Fibroblast of lung (primary cell): ENCODE measurements at regions not wholly inside any gene's neighbourhood (a gene's known extent, or its start where the extent isn't known, plus 50 kb on each side); places are given as distances from the start of the nearest gene placed in this dataset.

Experiments used
- DNase-seq, 2 donors: peaks; one replicate each; pipeline versions ENCODE4 v3.0.0 to v3.0.0-alpha.2; 2010; ENCODE audit warnings: low read depth in 2 of 2
- H2AFZ ChIP-seq: 2 replicates; pipeline ENCODE4 v1.5.1; 2012; ENCODE audit warnings: low read length, control low read depth, inconsistent platforms
- H3K27ac ChIP-seq: 2 replicates; pipeline ENCODE4 v1.5.1; 2011; ENCODE audit warnings: low read length, control low read depth; ENCODE audit not compliant: insufficient read depth
- H3K27me3 ChIP-seq: 2 replicates; pipeline ENCODE4 v1.5.1; 2011; ENCODE audit warnings: mild to moderate bottlenecking, low read length; ENCODE audit not compliant: control insufficient read depth, insufficient read depth
- H3K36me3 ChIP-seq: 2 replicates; pipeline ENCODE4 v1.5.1; 2011; ENCODE audit warnings: low read length; ENCODE audit not compliant: control insufficient read depth, insufficient read depth
- H3K4me1 ChIP-seq: 2 replicates; pipeline ENCODE4 v1.5.1; 2011; ENCODE audit warnings: low read length; ENCODE audit not compliant: control insufficient read depth, insufficient read depth; ENCODE audit errors: extremely low read depth
- H3K4me2 ChIP-seq: 2 replicates; pipeline ENCODE4 v1.5.1; 2011; ENCODE audit warnings: low read length, control low read depth; ENCODE audit not compliant: insufficient read depth; ENCODE audit errors: extremely low read depth
- H3K4me3 ChIP-seq, 4 experiments: fragments of 200-600 bp in 1 of 4; sonication (generic) in 1 of 4; replicated peaks in 1 of 4; 2 replicates each; pipeline ENCODE4 v1.5.1; 2011 to 2016; ENCODE audit warnings: low read length in 4 of 4, low read depth in 3 of 4, mild to moderate bottlenecking in 3 of 4, control low read depth in 2 of 4, inconsistent platforms in 1 of 4, mixed read lengths in 1 of 4; ENCODE audit not compliant: insufficient read depth in 1 of 4; ENCODE audit errors: control extremely low read depth in 1 of 4
- H3K79me2 ChIP-seq: 2 replicates; pipeline ENCODE4 v1.5.1; 2012; ENCODE audit warnings: mild to moderate bottlenecking, low read length, inconsistent platforms; ENCODE audit not compliant: control insufficient read depth, insufficient read depth
- H3K9ac ChIP-seq: 2 replicates; pipeline ENCODE4 v1.5.1; 2011; ENCODE audit warnings: mild to moderate bottlenecking, low read length, control low read depth; ENCODE audit not compliant: insufficient read depth
- H3K9me3 ChIP-seq: 2 replicates; pipeline ENCODE4 v1.5.1; 2012; ENCODE audit warnings: low read depth, low read length; ENCODE audit not compliant: control insufficient read depth, insufficient read depth
- H4K20me1 ChIP-seq: 2 replicates; pipeline ENCODE4 v1.5.1; 2011; ENCODE audit warnings: low read length; ENCODE audit not compliant: control insufficient read depth, insufficient read depth; ENCODE audit errors: extremely low read depth
- EZH2 ChIP-seq: IDR thresholded peaks from 2 replicates; pipeline ENCODE4 v1.5.1; 2012; ENCODE audit warnings: low read length, control low read depth, mild to moderate bottlenecking; ENCODE audit errors: missing control alignments
- TF ChIP-seq, protein P1 (sequence below), 2 donors: IDR thresholded peaks in 1 of 2; conservative IDR thresholded peaks in 1 of 2; 1 replicate in 1 of 2; 2 replicates in 1 of 2; pipeline ENCODE4 v1.5.1; 2011 to 2012; ENCODE audit warnings: low read length in 2 of 2, control low read depth in 1 of 2, inconsistent platforms in 1 of 2, low read depth in 1 of 2, mild to moderate bottlenecking in 1 of 2

DNA sequence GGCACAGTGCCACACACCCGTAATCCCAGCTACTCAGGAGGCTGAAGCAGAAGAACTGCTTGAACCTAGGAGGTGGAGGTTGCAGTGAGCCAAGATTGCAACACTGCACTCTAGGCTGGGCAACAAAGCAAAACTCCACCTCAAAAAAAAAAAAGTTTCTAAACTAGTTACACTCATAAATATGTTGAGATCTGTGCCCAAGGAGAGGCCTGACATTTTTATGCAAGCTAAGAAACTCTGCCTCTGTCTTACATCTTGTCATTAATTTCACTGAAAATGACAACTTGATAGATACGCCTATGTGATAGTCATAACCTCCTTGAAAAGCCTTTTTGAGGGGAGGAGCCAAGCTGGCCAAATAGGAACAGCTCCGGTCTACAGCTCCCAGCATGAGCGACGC, 412.7 kb downstream of the STK39 start:
- H3K4me1 ChIP-seq: no peaks in the 10 kb centered on the region
- DNase-seq: no peak
- H3K27ac ChIP-seq: no peak overlapping the region
- H3K27me3 ChIP-seq: no peaks in the 10 kb centered on the region
- H4K20me1 ChIP-seq: no peaks in the 10 kb centered on the region
- H3K4me2 ChIP-seq: no peak overlapping the region
- no peaks in the 10 kb centered on the region for H3K79me2 ChIP-seq
- no peak overlapping the region for H3K9ac ChIP-seq
- no peaks in the 10 kb centered on the region for H3K9me3 ChIP-seq
- no peak overlapping the region for H2AFZ ChIP-seq
- H3K36me3 ChIP-seq: no peaks in the 10 kb centered on the region
- TF ChIP-seq EZH2: no peak
- TF ChIP-seq, protein P1, sequence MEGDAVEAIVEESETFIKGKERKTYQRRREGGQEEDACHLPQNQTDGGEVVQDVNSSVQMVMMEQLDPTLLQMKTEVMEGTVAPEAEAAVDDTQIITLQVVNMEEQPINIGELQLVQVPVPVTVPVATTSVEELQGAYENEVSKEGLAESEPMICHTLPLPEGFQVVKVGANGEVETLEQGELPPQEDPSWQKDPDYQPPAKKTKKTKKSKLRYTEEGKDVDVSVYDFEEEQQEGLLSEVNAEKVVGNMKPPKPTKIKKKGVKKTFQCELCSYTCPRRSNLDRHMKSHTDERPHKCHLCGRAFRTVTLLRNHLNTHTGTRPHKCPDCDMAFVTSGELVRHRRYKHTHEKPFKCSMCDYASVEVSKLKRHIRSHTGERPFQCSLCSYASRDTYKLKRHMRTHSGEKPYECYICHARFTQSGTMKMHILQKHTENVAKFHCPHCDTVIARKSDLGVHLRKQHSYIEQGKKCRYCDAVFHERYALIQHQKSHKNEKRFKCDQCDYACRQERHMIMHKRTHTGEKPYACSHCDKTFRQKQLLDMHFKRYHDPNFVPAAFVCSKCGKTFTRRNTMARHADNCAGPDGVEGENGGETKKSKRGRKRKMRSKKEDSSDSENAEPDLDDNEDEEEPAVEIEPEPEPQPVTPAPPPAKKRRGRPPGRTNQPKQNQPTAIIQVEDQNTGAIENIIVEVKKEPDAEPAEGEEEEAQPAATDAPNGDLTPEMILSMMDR (conservative IDR thresholded peaks at IDR 0.05 in 1 of 2, IDR thresholded peaks at IDR 0.05 in 1 of 2; ENCODE audit: low read depth in 1 of 2, low read length in 2 of 2): no peak
- H3K4me3 ChIP-seq: no peak overlapping the region

- no peak overlapping the region for H3K27ac ChIP-seq
- no peaks in the 10 kb centered on the region for H3K27me3 ChIP-seq
- no peak overlapping the region for H2AFZ ChIP-seq
- TF ChIP-seq EZH2: no peak
- TF ChIP-seq, protein P1 (conservative IDR thresholded peaks at IDR 0.05 in 1 of 2, IDR thresholded peaks at IDR 0.05 in 1 of 2; ENCODE audit: low read depth in 1 of 2, low read length in 2 of 2): no peak
- no peaks in the 10 kb centered on the region for H4K20me1 ChIP-seq
- H3K9ac ChIP-seq: no peak overlapping the region
- H3K4me3 ChIP-seq: no peak overlapping the region
- H3K4me1 ChIP-seq: no peaks in the 10 kb centered on the region
- no peak overlapping the region for H3K4me2 ChIP-seq
- peak in 1 of 2 donors; percentile 4 for DNase-seq
- H3K9me3 ChIP-seq: no peaks in the 10 kb centered on the region
- H3K36me3 ChIP-seq: no peaks in the 10 kb centered on the region
- H3K79me2 ChIP-seq: no peaks in the 10 kb centered on the region
Observed at GRCh38 chr2:167833294-167833693, 414.1 kb downstream of the STK39 start.

DNA sequence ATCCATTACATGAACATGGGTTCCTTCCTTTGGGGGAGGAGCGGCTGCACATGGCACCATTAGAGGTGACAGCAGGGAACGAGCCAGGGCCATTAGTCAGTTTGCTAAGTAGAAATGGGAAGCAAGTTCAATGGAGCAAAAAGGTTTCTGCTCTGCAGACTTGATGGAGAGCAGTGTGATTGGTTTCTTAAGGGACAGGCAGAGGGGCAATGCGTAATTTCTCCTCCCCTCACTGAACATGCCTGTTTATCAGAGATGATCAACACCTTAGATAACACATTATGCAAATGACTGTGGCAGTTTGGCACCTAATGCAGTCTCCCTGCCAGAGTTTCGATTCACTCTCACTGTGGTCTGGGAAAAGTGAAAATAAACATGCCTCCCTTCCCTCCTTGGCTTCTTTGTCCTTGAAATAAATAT, 414.5 kb downstream of the STK39 start:
- Histone ChIP-seq H3K36me3 (no peaks in the 10 kb centered on the region), H3K79me2 (no peaks in the 10 kb centered on the region), H3K9ac (no peak overlapping the region), H3K4me2 (no peak overlapping the region), H2AFZ (no peak overlapping the region), H3K27ac (no peak overlapping the region), H3K4me1 (no peaks in the 10 kb centered on the region), H3K9me3 (no peaks in the 10 kb centered on the region), H3K27me3 (no peaks in the 10 kb centered on the region), H3K4me3 (no peak overlapping the region), H4K20me1 (no peaks in the 10 kb centered on the region)
- DNase-seq: no peak
- TF ChIP-seq, protein P1 (conservative IDR thresholded peaks at IDR 0.05 in 1 of 2, IDR thresholded peaks at IDR 0.05 in 1 of 2; ENCODE audit: low read depth in 1 of 2, low read length in 2 of 2): no peak
- no peak for TF ChIP-seq EZH2
